IPS-15b (cell line): ENCODE measurements at regions not wholly inside any gene's neighbourhood (a gene's known extent, or its start where the extent isn't known, plus 50 kb on each side); places are given as distances from the start of the nearest gene placed in this dataset.

Experiments
- H3K27me3 ChIP-seq: one replicate; pipeline ENCODE4 v1.6.1; 2013; ENCODE audit warnings: low read length; ENCODE audit not compliant: control insufficient read depth, insufficient read depth
- H3K36me3 ChIP-seq: one replicate; pipeline ENCODE4 v1.6.1; 2013; ENCODE audit warnings: low read length; ENCODE audit not compliant: control insufficient read depth, insufficient read depth
- H3K4me1 ChIP-seq: one replicate; pipeline ENCODE4 v1.6.1; 2013; ENCODE audit warnings: mild to moderate bottlenecking, low read length; ENCODE audit not compliant: control insufficient read depth, insufficient read depth
- H3K4me3 ChIP-seq: one replicate; pipeline ENCODE4 v1.5.1; 2013; ENCODE audit warnings: low read depth, low read length
- H3K9ac ChIP-seq: one replicate; pipeline ENCODE4 v1.6.1; 2013; ENCODE audit warnings: low read depth, mild to moderate bottlenecking, low read length
- H3K9me3 ChIP-seq: one replicate; pipeline ENCODE4 v1.6.1; 2013; ENCODE audit warnings: mild to moderate bottlenecking, low read length; ENCODE audit not compliant: control insufficient read depth, insufficient read depth

GRCh38 chr2:204081487-204082425 lies 145.2 kb downstream of the ICOS start:
- peaks cover 3% of the 10 kb centered on the region for H3K4me1 ChIP-seq
- no peaks in the 10 kb centered on the region for H3K36me3 ChIP-seq
- no peaks in the 10 kb centered on the region for H3K9me3 ChIP-seq
- no peak overlapping the region for H3K4me3 ChIP-seq
- H3K27me3 ChIP-seq: no peaks in the 10 kb centered on the region
- no peak overlapping the region for H3K9ac ChIP-seq

DNA sequence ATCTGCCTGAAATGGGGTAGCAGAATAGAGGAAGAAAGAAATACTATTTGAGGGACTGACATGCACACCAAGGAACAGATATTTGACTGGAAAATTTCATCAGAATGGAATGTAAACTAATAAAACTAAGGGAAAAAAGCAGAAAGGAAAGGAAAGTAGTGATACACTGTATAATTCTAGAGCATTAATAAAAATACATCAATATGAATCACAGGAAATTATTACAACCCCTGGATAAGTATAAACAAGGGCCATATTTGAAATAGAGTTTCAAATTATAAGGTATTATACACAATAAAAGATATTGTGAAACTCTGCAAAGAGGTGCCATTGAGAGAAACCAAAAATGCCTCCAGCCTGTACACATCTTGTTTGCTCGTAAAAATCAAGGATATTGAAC lies 149.6 kb downstream of the ICOS start:
- no peaks in the 10 kb centered on the region for H3K27me3 ChIP-seq
- no peak overlapping the region for H3K9ac ChIP-seq
- no peaks in the 10 kb centered on the region for H3K36me3 ChIP-seq
- H3K9me3 ChIP-seq: no peaks in the 10 kb centered on the region
- H3K4me1 ChIP-seq: peaks cover 3% of the 10 kb centered on the region
- no peak overlapping the region for H3K4me3 ChIP-seq

- Histone ChIP-seq H3K9me3 (no peaks in the 10 kb centered on the region), H3K36me3 (no peaks in the 10 kb centered on the region), H3K27me3 (no peaks in the 10 kb centered on the region), H3K4me3 (no peak overlapping the region), H3K4me1 (no peaks in the 10 kb centered on the region), H3K9ac (no peak overlapping the region)
These were observed 152.5 kb downstream of the ICOS start for GRCh38 chr2:204089105-204089504.

- H3K36me3 ChIP-seq: no peaks in the 10 kb centered on the region
- no peak overlapping the region for H3K4me3 ChIP-seq
- H3K9me3 ChIP-seq: no peaks in the 10 kb centered on the region
- H3K27me3 ChIP-seq: no peaks in the 10 kb centered on the region
- H3K9ac ChIP-seq: no peak overlapping the region
- H3K4me1 ChIP-seq: no peaks in the 10 kb centered on the region
These were observed 153.0 kb downstream of the ICOS start for GRCh38 chr2:204089574-204089973.

DNA sequence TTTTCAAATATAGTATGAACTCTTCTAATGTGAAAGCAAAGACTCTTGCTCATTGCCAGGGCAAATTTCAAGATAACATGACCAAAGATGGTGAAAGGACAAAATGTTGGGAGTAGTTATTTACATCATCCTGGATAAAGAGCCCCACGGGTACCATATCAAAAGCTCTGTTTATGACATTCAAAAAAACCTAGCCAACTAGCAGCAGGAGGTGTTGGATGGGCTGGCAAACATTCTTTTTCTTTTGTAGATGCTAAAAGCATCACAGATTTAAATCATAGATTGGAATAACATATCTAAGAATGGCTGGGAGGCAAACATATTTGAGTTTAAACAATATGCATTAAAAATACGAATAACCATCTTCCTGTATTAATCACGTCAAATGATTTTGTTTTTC lies 153.5 kb downstream of the ICOS start:
- no peaks in the 10 kb centered on the region for H3K9me3 ChIP-seq
- H3K27me3 ChIP-seq: no peaks in the 10 kb centered on the region
- no peak overlapping the region for H3K9ac ChIP-seq
- no peaks in the 10 kb centered on the region for H3K4me1 ChIP-seq
- no peak overlapping the region for H3K4me3 ChIP-seq
- H3K36me3 ChIP-seq: no peaks in the 10 kb centered on the region

- H3K27me3 ChIP-seq: no peaks in the 10 kb centered on the region
These were observed 168.2 kb downstream of the ICOS start for GRCh38 chr2:204104811-204105210.

GRCh38 chr2:204108330-204108751 lies 171.8 kb downstream of the ICOS start:
- H3K9ac ChIP-seq: no peak overlapping the region
- no peaks in the 10 kb centered on the region for H3K9me3 ChIP-seq
- H3K36me3 ChIP-seq: no peaks in the 10 kb centered on the region
- H3K27me3 ChIP-seq: no peaks in the 10 kb centered on the region
- peaks cover 3% of the 10 kb centered on the region for H3K4me1 ChIP-seq
- no peak overlapping the region for H3K4me3 ChIP-seq

More at GRCh38 chr2:204104811-204105210, 168.2 kb downstream of the ICOS start:
- Histone ChIP-seq H3K9ac (no peak overlapping the region), H3K9me3 (no peaks in the 10 kb centered on the region), H3K36me3 (no peaks in the 10 kb centered on the region), H3K4me1 (peaks cover 3% of the 10 kb centered on the region), H3K4me3 (no peak overlapping the region)

GRCh38 chr2:204108781-204109295 lies 172.3 kb downstream of the ICOS start:
- Histone ChIP-seq H3K9me3 (no peaks in the 10 kb centered on the region), H3K4me3 (no peak overlapping the region), H3K9ac (no peak overlapping the region), H3K4me1 (peaks cover 3% of the 10 kb centered on the region), H3K27me3 (no peaks in the 10 kb centered on the region), H3K36me3 (no peaks in the 10 kb centered on the region)

GRCh38 chr2:204109681-204110080 lies 173.1 kb downstream of the ICOS start:
- H3K27me3 ChIP-seq: no peaks in the 10 kb centered on the region
- H3K9ac ChIP-seq: no peak overlapping the region
- H3K4me3 ChIP-seq: no peak overlapping the region

GRCh38 chr2:204110338-204110741 lies 173.8 kb downstream of the ICOS start:
- Histone ChIP-seq H3K4me3 (no peak overlapping the region), H3K9me3 (no peaks in the 10 kb centered on the region), H3K4me1 (peaks cover 9% of the 10 kb centered on the region), H3K9ac (no peak overlapping the region), H3K36me3 (no peaks in the 10 kb centered on the region), H3K27me3 (no peaks in the 10 kb centered on the region)

More at GRCh38 chr2:204109681-204110080, 173.1 kb downstream of the ICOS start:
- H3K4me1 ChIP-seq: peaks cover 3% of the 10 kb centered on the region
- H3K9me3 ChIP-seq: no peaks in the 10 kb centered on the region
- H3K36me3 ChIP-seq: no peaks in the 10 kb centered on the region

DNA sequence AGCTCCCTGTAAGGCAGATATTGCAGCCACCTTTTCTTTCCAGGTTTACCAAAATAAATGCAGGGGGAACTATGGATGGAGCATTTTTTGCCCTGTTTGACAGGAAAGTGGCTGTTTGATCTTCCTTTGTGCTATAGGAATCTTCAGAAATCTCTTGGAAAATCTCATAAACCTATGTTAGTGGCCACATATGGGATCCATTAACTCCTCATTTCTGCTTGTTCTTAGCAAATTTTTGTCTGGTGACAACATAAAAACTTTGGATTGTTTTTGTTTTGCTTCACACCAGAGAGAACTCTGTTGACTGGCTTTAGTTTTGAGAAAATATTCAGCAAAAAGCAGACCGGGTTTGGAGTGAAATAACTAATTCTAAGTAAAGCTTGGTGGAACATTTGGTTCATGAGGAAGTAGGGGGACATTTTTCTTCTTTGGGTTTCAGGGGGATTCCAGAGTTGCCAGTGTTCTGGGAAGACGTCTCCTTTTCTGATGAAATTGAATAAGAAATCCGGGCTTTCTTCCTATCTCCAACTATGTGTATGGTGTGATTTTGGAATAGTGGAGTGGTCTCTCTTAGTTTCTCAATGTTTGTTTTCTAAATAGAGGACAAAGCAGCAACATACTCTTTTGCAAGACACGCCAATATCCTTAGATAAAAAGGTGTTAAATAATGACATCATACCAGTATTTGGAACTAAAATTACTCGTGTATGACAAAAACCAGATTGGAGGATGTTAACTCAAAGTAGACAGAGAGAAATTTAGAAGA lies 174.4 kb downstream of the ICOS start:
- no peak overlapping the region for H3K4me3 ChIP-seq
- no peak overlapping the region for H3K9ac ChIP-seq
- H3K36me3 ChIP-seq: no peaks in the 10 kb centered on the region
- H3K9me3 ChIP-seq: no peaks in the 10 kb centered on the region
- peaks cover 15% of the 10 kb centered on the region for H3K4me1 ChIP-seq
- no peaks in the 10 kb centered on the region for H3K27me3 ChIP-seq
